GM12875 (cell line): ENCODE measurements at regions not wholly inside any gene's neighbourhood (a gene's known extent, or its start where the extent isn't known, plus 50 kb on each side); places are given as distances from the start of the nearest gene placed in this dataset.

Experiments used
- H3K4me3 ChIP-seq: one replicate; pipeline ENCODE4 v1.5.1; 2011; ENCODE audit warnings: low read depth, low read length, control low read depth
- CTCF ChIP-seq: IDR thresholded peaks from 2 replicates; pipeline ENCODE4 v1.5.1; 2011; ENCODE audit warnings: low read depth, mild to moderate bottlenecking, control low read depth, inconsistent platforms, low read length, moderate library complexity, borderline replicate concordance; ENCODE audit not compliant: insufficient read depth

- no peak for TF ChIP-seq CTCF
These were observed 327.1 kb upstream of the DDI1 start for GRCh38 chr11:103709371-103709770.

GRCh38 chr11:103714246-103714645 lies 322.2 kb upstream of the DDI1 start:
- H3K4me3 ChIP-seq: no peak overlapping the region
- TF ChIP-seq CTCF: no peak

More at GRCh38 chr11:103709371-103709770, 327.1 kb upstream of the DDI1 start:
- no peak overlapping the region for H3K4me3 ChIP-seq

- no peak overlapping the region for H3K4me3 ChIP-seq
- TF ChIP-seq CTCF: no peak
These were observed 320.1 kb upstream of the DDI1 start for GRCh38 chr11:103716363-103716762.

- TF ChIP-seq CTCF: no peak
- no peak overlapping the region for H3K4me3 ChIP-seq
These were observed 309.2 kb upstream of the DDI1 start for GRCh38 chr11:103727262-103727661.

GRCh38 chr11:103729617-103730016 lies 306.8 kb upstream of the DDI1 start:
- H3K4me3 ChIP-seq: no peak overlapping the region
- TF ChIP-seq CTCF: no peak

GRCh38 chr11:103730131-103730940 lies 306.1 kb upstream of the DDI1 start:
- H3K4me3 ChIP-seq: no peak overlapping the region
- no peak for TF ChIP-seq CTCF

- no peak for TF ChIP-seq CTCF
These were observed 304.8 kb upstream of the DDI1 start for GRCh38 chr11:103731670-103732069.

More at GRCh38 chr11:103731670-103732069, 304.8 kb upstream of the DDI1 start:
- H3K4me3 ChIP-seq: no peak overlapping the region
